SU-DHL-6 (cell line): ENCODE measurements at regions not wholly inside any gene's neighbourhood (a gene's known extent, or its start where the extent isn't known, plus 50 kb on each side); places are given as distances from the start of the nearest gene placed in this dataset.

Experiments used
- H2AFZ ChIP-seq: fragments of 200-600 bp; sonication (generic); 2 replicates; pipeline ENCODE4 v1.6.1; 2014; ENCODE audit warnings: low read depth, mild to moderate bottlenecking, moderate library complexity, mixed read lengths, antibody characterized with exemption, low read length; ENCODE audit not compliant: severe bottlenecking
- H3F3A ChIP-seq: fragments of 200-600 bp; shearing (Covaris generic); 2 replicates; pipeline ENCODE4 v1.6.0; 2016; ENCODE audit warnings: antibody characterized with exemption, mild to moderate bottlenecking; ENCODE audit not compliant: insufficient read depth
- H3K27ac ChIP-seq: fragments of 200-600 bp; sonication (generic); 2 replicates; pipeline ENCODE4 v1.5.1; 2016; ENCODE audit warnings: low read depth, mild to moderate bottlenecking, low read length, moderate library complexity, mixed read lengths
- H3K27me3 ChIP-seq: fragments of 200-600 bp; sonication (generic), shearing (Covaris generic); 2 replicates; pipeline ENCODE4 v1.6.0; 2014; ENCODE audit warnings: mild to moderate bottlenecking, low read length
- H3K36me3 ChIP-seq: fragments of 200-600 bp; sonication (generic); 2 replicates; pipeline ENCODE4 v1.6.1; 2014; ENCODE audit warnings: mild to moderate bottlenecking, low read length, mixed read lengths
- H3K4me2 ChIP-seq: fragments of 300-600, 200-600 bp; shearing (Covaris generic), sonication (generic); 2 replicates; pipeline ENCODE4 v1.6.0; 2014; ENCODE audit warnings: low read length, low read depth, mild to moderate bottlenecking; ENCODE audit not compliant: poor library complexity, severe bottlenecking
- H3K4me3 ChIP-seq: fragments of 200-600 bp; sonication (generic); 2 replicates; pipeline ENCODE4 v1.5.1; 2014; ENCODE audit warnings: antibody characterized with exemption, low read length, mild to moderate bottlenecking, mixed read lengths; ENCODE audit not compliant: insufficient read depth, poor library complexity, severe bottlenecking
- H3K79me2 ChIP-seq: fragments of 200-600 bp; sonication (generic); 2 replicates; pipeline ENCODE4 v1.6.1; 2014; ENCODE audit warnings: mild to moderate bottlenecking, low read length, moderate library complexity; ENCODE audit not compliant: insufficient read depth
- H3K9ac ChIP-seq: fragments of 200-600 bp; sonication (generic); 2 replicates; pipeline ENCODE4 v1.7.0; 2014; ENCODE audit warnings: mild to moderate bottlenecking, low read length
- H3K9me2 ChIP-seq: fragments of 200-600 bp; sonication (generic); replicated peaks from 2 replicates; pipeline ENCODE4 v1.6.1; 2014; ENCODE audit warnings: low read length; ENCODE audit not compliant: insufficient read depth
- H3K9me3 ChIP-seq: fragments of 200-600 bp; sonication (generic); 2 replicates; pipeline ENCODE4 v1.6.1; 2014; ENCODE audit warnings: low read length, mixed read lengths; ENCODE audit not compliant: insufficient read depth
- H4K20me1 ChIP-seq: fragments of 200-600 bp; sonication (generic); 2 replicates; pipeline ENCODE4 v1.6.1; 2014; ENCODE audit warnings: low read depth, mild to moderate bottlenecking, antibody characterized with exemption, low read length, moderate library complexity, mixed read lengths
- EZH2phosphoT487 ChIP-seq: fragments of 200-600 bp; sonication (generic), shearing (Covaris generic); conservative IDR thresholded peaks from 2 replicates; pipeline ENCODE4 v1.6.1; 2018; ENCODE audit warnings: mild to moderate bottlenecking, antibody characterized with exemption, low read length, moderate library complexity, mixed read lengths
- TF ChIP-seq, protein P1 (sequence below): fragments of 200-600 bp; sonication (generic); IDR thresholded peaks from one replicate; pipeline ENCODE4 v1.5.1; 2017; ENCODE audit warnings: antibody characterized with exemption, mild to moderate bottlenecking, low read length, moderate library complexity; ENCODE audit not compliant: insufficient read depth, poor library complexity, severe bottlenecking

DNA sequence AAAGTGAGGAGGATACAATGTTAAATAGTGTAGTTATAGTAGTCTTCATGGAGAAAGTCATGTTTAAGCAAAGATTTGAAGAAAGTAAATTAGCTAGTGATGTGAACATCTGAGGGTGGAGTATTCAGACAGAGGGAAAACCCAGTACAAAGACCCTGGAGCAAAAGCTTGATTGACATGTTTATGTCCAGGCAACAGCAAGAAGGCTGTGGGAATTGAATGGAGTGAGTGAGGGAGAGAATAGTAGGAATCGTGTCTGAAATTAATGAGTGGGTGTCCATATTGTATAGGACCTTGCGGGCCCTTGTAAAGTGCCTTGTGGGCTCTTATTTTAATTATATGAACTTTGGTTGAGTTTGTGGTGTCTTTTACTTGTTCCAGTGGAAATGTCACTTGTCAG lies 424.1 kb upstream of the KIRREL3 start:
- Histone ChIP-seq H3K9ac (no peak overlapping the region), H3F3A (no peaks in the 10 kb centered on the region), H3K9me2 (no peaks in the 10 kb centered on the region), H2AFZ (no peak overlapping the region), H3K4me3 (no peak overlapping the region), H3K9me3 (no peaks in the 10 kb centered on the region), H3K27me3 (no peaks in the 10 kb centered on the region), H3K36me3 (no peaks in the 10 kb centered on the region), H3K27ac (no peak overlapping the region), H4K20me1 (no peaks in the 10 kb centered on the region), H3K79me2 (no peaks in the 10 kb centered on the region), H3K4me2 (no peak overlapping the region)
- TF ChIP-seq, protein P1, sequence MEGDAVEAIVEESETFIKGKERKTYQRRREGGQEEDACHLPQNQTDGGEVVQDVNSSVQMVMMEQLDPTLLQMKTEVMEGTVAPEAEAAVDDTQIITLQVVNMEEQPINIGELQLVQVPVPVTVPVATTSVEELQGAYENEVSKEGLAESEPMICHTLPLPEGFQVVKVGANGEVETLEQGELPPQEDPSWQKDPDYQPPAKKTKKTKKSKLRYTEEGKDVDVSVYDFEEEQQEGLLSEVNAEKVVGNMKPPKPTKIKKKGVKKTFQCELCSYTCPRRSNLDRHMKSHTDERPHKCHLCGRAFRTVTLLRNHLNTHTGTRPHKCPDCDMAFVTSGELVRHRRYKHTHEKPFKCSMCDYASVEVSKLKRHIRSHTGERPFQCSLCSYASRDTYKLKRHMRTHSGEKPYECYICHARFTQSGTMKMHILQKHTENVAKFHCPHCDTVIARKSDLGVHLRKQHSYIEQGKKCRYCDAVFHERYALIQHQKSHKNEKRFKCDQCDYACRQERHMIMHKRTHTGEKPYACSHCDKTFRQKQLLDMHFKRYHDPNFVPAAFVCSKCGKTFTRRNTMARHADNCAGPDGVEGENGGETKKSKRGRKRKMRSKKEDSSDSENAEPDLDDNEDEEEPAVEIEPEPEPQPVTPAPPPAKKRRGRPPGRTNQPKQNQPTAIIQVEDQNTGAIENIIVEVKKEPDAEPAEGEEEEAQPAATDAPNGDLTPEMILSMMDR = no peak

DNA sequence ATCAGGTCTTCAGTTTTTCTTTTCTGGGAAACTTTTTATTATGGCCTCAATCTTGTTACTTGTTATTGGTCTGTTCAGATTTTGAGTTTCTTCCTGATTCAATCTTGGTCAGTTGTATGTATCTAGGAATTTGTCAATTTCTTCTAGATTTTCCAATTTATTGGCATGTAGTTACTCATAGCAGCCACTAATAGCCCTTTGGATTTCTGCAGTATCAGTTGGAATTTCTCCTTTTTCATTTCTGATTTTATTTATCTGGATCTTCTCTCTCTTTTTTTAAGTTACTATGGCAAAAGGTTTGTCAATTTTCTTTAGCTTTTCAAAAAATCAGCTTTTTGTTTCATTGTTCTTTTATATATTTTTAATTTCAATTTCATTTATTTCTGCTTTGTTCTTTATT lies 419.6 kb upstream of the KIRREL3 start:
- H3K9me3 ChIP-seq = no peaks in the 10 kb centered on the region
- H2AFZ ChIP-seq = no peak overlapping the region
- no peaks in the 10 kb centered on the region for H3K36me3 ChIP-seq
- no peak for TF ChIP-seq EZH2phosphoT487
- TF ChIP-seq, protein P1 = no peak
- no peaks in the 10 kb centered on the region for H4K20me1 ChIP-seq
- no peak overlapping the region for H3K9ac ChIP-seq
- no peaks in the 10 kb centered on the region for H3K9me2 ChIP-seq
- no peak overlapping the region for H3K27ac ChIP-seq
- H3K27me3 ChIP-seq = no peaks in the 10 kb centered on the region
- H3F3A ChIP-seq = no peaks in the 10 kb centered on the region
- no peak overlapping the region for H3K4me2 ChIP-seq
- H3K79me2 ChIP-seq = no peaks in the 10 kb centered on the region
- H3K4me3 ChIP-seq = no peak overlapping the region

DNA sequence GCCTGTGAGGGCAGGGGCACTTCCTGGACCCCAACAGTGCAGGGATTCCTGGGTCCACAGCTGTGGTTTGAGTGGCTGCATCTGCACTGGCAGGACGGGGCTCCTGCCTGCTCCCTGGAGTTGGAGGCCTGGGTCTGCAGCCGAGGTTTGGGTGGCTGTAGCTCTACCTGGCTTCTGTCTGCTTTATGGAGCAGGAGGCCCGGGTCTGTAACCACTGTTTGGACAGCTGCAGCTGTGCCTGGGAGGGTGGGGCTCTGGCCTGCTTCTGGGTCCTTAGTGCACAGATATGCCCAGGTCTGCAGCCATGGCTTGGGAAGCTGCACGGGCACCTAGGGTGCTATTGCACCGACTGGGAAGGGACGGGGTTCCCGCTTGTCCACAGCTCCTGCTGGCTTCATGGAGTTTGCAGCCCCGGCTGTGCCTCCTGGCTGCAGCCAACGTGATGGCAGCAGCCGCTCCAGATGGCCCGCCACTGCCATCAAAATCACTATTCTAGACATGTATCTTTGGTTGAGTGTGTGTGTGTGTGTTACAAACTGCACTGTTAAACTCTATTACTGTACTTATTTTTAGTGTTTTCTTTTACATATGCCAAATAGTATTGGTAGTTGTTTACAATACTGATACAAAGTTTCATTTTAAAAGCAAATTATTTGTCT lies 412.3 kb upstream of the KIRREL3 start:
- Histone ChIP-seq H3K4me2 (no peak overlapping the region), H3K79me2 (no peaks in the 10 kb centered on the region), H3K4me3 (no peak overlapping the region), H3F3A (no peaks in the 10 kb centered on the region), H3K27ac (no peak overlapping the region), H3K9ac (no peak overlapping the region), H3K9me3 (no peaks in the 10 kb centered on the region), H3K27me3 (no peaks in the 10 kb centered on the region), H3K36me3 (no peaks in the 10 kb centered on the region), H3K9me2 (no peaks in the 10 kb centered on the region), H4K20me1 (no peaks in the 10 kb centered on the region), H2AFZ (no peak overlapping the region)
- TF ChIP-seq, protein P1 = no peak
- TF ChIP-seq EZH2phosphoT487 = no peak

DNA sequence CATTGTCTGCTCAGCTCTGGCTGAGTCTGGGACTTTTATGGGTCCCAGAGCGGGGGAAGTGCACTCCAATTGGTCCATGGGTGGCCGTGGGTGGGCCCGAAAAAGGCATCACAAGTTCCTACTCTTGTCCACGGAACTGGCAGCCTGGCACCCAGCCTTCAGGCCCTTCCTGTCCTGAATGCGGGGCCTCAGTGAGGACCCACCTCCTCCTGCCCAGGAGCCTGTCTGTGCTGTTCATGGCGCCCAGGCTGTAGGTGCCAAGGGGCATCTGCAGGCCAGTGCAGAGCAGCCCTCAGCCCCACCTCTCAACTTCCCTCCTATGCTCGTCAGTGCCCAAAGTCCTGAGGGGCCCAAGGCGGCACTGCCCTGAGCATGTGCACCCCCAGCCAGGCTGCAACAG lies 411.7 kb upstream of the KIRREL3 start:
- Histone ChIP-seq H3K4me2 (no peak overlapping the region), H3K4me3 (no peak overlapping the region), H3K36me3 (no peaks in the 10 kb centered on the region), H3K9me2 (no peaks in the 10 kb centered on the region), H3K79me2 (no peaks in the 10 kb centered on the region), H3F3A (no peaks in the 10 kb centered on the region), H3K27ac (no peak overlapping the region), H2AFZ (no peak overlapping the region), H3K9ac (no peak overlapping the region), H4K20me1 (no peaks in the 10 kb centered on the region), H3K27me3 (no peaks in the 10 kb centered on the region), H3K9me3 (no peaks in the 10 kb centered on the region)
- TF ChIP-seq EZH2phosphoT487 = no peak
- TF ChIP-seq, protein P1 = no peak
